ENCODE measurements at regions not wholly inside any gene's neighbourhood (a gene's known extent, or its start where the extent isn't known, plus 50 kb on each side); places are given as distances from the start of the nearest gene placed in this dataset.

GRCh38 chr20:40305303-40305702 is 383.7 kb downstream of the MAFB start:
- no peak for TF ChIP-seq EZH2phosphoT487 (IDR thresholded peaks at IDR 0.05; ENCODE audit: borderline replicate concordance, low read length)
- TF ChIP-seq CTCF (conservative IDR thresholded peaks at IDR 0.05; ENCODE audit: low read depth, low read length): no peak
